Neural cell (in vitro differentiated cells): ENCODE measurements at regions not wholly inside any gene's neighbourhood (a gene's known extent, or its start where the extent isn't known, plus 50 kb on each side); places are given as distances from the start of the nearest gene placed in this dataset.

Source experiments
- CTCF ChIP-seq: fragments of 450-650 bp; IDR thresholded peaks from 2 replicates; pipeline ENCODE4 v1.5.1; 2014; ENCODE audit warnings: antibody characterized with exemption, mild to moderate bottlenecking, moderate library complexity; ENCODE audit not compliant: poor library complexity, severe bottlenecking
- EP300 ChIP-seq: fragments of 450-650 bp; conservative IDR thresholded peaks from 2 replicates; pipeline ENCODE4 v1.6.1; 2014; ENCODE audit warnings: antibody characterized with exemption, mild to moderate bottlenecking, moderate library complexity; ENCODE audit not compliant: poor library complexity, severe bottlenecking
- EZH2 ChIP-seq: fragments of 200-600, 300-800 bp; shearing (Covaris generic), sonication (generic); IDR thresholded peaks from 2 replicates; pipeline ENCODE4 v1.6.1; 2014; ENCODE audit warnings: antibody characterized with exemption, low read length, borderline replicate concordance, mild to moderate bottlenecking; ENCODE audit not compliant: insufficient read depth, poor library complexity, severe bottlenecking
- POLR2AphosphoS5 ChIP-seq: IDR thresholded peaks from 2 replicates; pipeline ENCODE4 v1.6.1; 2012
- RAD21 ChIP-seq: fragments of 450-650 bp; conservative IDR thresholded peaks from 2 replicates; pipeline ENCODE4 v1.6.1; 2014; ENCODE audit warnings: antibody characterized with exemption, mild to moderate bottlenecking, moderate library complexity
- REST ChIP-seq: IDR thresholded peaks from 2 replicates; pipeline ENCODE4 v1.6.1; 2012; ENCODE audit warnings: borderline replicate concordance

GRCh38 chr2:12934146-12934756 is 217.5 kb downstream of the TRIB2 start:
- TF ChIP-seq CTCF (no peak), EZH2 (no peak), EP300 (no peak), REST (no peak), RAD21 (no peak), POLR2AphosphoS5 (no peak)
